Activated CD4-positive, alpha-beta T cell treated with anti-CD3 and anti-CD28 coated beads, Interleukin-2, amount 50 U/mL, for 4 hours (primary cell): ENCODE measurements at regions not wholly inside any gene's neighbourhood (a gene's known extent, or its start where the extent isn't known, plus 50 kb on each side); places are given as distances from the start of the nearest gene placed in this dataset.

ENCODE experiments used
- DNase-seq, 2 experiments: peaks; one replicate each; pipeline ENCODE4 v3.0.0-alpha.2; 2020

- no peak for DNase-seq
These were observed 208.1 kb upstream of the THSD7B start for GRCh38 chr2:136557203-136557602.

- DNase-seq, result no peak
These were observed 215.2 kb upstream of the THSD7B start for GRCh38 chr2:136550181-136550580.

GRCh38 chr2:136539355-136539754 lies 226.0 kb upstream of the THSD7B start:
- no peak for DNase-seq

DNA sequence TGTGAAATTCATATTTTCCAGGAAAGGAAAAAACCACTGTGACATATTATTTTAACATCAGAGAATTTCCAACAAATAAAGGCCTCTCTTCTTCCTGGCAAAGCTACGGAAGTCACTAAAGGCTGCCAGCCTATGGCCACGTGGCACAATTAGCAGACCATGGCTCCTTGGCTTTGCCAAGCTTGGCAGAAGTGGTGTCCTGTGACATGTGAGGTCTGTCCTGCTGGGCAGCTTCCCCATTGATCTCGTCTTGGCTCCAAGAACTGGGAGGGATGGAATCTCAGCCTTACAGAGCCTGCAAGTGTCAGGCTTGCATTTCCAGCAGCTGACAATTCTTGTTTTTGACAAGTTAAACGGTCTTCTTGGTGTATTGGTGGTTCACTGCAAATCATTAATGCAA lies 226.9 kb upstream of the THSD7B start:
- no peak for DNase-seq

DNA sequence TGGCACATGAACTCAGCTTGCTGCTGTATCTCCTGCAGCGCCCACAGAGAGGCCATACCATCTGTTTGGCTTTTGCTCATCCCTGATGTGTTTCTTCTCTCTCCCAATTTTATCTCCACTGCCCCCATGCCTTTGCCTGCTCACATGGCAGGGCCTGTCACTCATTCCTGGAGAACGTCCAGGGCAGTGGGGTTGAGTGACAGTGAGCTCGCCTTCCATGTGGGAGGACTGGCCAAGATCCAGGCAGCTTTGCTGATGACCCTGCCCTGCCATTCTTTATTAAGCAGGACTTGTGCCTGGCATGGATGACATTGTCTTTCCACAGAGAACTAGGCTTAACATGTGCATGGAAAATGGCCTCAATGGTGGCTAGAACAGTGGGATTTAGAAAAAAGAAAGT lies 230.5 kb upstream of the THSD7B start:
- DNase-seq, result no peak

DNA sequence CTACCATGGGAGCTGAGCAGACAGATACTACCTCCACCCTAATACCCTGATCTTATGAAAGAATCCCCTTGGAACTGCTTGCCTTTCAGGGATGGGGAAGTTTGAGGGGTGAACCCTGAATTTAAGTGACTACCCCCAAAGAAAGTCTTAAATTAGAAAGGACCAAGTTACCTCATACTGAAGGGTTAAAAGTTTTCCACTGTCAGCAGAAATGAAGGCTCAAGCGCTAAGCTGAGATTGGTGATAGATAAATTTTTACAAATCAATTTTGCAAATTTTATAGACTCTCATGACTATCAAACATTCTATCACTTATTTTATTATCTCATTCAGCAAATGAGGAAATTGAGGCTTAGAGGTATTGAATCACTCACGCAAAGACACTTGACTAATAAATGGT lies 233.2 kb upstream of the THSD7B start:
- no peak for DNase-seq

- DNase-seq, result no peak
These were observed 233.6 kb upstream of the THSD7B start for GRCh38 chr2:136531731-136532130.

GRCh38 chr2:136530146-136530545 lies 235.2 kb upstream of the THSD7B start:
- DNase-seq, result no peak

- DNase-seq, result no peak
These were observed 237.8 kb upstream of the THSD7B start for GRCh38 chr2:136527560-136527959.

DNA sequence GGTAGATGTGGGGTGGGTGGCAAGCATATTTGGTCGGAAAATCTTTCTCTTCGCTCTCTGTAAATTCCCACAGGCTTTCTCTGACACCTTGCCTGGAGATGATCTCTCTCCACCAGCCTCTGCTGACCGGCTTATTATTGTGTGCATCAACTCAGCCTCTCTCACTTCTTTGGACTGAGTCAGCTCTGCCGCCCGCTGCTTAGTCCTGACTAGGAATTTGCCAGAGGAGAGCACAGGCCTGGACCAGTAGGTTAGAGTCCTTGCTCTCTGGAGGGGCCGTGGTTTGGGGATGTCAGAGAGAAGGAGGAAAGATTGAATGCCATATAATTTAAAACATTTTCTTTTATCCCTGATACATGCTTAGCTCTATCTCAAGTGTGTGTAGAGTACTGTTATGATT lies 242.6 kb upstream of the THSD7B start:
- DNase-seq, result no peak

DNA sequence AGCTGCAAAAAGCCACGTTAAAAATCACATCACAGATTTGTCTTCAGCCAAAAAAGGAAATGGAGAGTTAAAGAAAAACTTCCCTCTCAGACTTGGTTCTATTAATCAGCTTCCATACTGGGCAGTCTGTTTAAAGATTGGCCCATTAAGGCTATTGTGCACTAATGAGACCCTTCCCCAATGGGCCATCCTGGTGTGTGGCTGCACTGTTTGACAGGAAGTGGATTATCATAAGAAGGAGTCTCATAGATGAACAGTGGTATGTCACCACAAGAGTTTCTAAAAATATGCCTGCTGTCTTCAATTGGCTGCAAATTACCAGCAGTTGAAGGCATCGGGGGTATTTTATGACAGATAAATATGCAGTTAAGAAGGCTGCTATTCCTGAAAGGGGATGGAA lies 247.6 kb upstream of the THSD7B start:
- no peak for DNase-seq

GRCh38 chr2:136510244-136510643 lies 255.1 kb upstream of the THSD7B start:
- DNase-seq, result no peak

DNA sequence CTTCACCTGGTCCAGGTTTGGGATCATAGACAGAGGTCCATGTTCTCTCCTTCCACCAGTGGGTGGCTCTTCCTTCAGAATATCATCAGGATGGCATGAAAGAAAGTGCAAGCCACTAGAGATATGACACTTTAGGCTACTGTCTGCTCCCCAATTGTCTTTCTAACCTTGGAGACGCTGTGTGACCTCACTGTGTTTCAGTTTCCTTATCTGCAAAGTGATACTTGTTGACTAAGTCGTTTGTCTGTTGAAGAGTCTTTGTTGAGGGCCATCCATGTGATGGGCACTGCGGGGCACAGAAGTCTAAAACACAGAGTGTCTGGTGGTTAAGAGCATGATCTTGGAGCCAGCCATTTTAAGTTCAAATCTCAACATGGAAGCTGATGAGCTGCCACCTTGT lies 259.9 kb upstream of the THSD7B start:
- DNase-seq, result no peak

- no peak for DNase-seq
These were observed 262.7 kb upstream of the THSD7B start for GRCh38 chr2:136502660-136503059.

DNA sequence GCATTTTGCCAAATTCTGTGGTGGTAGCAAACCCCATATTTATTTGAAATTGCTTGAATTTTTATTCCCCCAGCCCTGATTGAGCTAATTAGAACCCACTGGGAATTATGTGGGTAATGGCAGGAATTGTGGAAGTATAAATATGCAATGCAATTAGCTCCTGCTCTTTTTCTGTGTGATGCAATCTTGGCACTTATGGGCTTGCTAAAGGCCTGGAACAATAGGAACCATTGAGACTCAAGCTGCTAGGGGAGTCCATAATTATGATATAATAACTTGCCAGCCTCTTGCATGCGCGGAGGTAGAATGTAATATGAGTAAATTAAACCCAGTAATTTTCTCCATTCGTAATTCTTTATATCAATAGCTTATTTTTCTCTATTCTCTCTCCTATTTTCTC lies 267.6 kb upstream of the THSD7B start:
- DNase-seq, result no peak

DNA sequence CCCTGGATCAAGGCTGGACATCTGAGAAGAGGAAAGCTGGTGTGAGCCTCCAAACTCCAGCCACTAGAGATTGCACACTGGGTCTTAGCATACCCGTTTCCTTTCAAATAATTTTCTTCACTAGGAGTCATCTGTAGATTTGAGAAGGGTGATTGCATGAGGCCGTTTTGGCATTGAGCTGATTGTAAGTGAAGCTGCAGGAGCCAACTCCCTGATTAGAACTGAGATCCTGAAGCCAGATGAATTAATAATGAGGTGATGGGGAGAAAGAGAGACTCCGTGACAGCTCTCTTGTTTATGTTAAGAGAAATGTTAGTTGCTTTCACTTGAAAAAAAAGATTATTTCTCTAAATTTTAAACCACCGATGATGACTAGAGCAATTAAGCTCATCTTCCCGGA lies 268.4 kb upstream of the THSD7B start:
- DNase-seq, result no peak

DNA sequence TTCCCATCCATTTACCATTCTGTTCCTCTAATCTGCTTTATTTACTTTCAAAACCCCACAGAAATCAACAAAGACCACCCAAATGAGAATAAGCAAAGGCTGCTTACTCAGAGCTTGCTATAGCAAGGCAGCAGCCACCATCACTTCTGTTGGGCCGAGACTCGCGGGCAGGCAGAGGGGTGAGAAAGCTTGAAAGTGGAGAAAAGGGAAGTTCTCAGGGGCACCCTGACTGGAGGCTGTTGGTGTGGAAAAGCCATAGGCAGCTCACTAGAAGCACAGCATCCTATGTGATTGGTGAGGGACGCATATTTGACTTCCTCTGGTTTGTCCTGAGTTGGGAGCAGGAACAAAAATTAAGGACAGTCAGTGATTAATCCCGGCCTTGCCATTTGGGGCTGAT lies 269.7 kb upstream of the THSD7B start:
- DNase-seq, result no peak

- DNase-seq, result no peak
These were observed 272.4 kb upstream of the THSD7B start for GRCh38 chr2:136492901-136493300.

DNA sequence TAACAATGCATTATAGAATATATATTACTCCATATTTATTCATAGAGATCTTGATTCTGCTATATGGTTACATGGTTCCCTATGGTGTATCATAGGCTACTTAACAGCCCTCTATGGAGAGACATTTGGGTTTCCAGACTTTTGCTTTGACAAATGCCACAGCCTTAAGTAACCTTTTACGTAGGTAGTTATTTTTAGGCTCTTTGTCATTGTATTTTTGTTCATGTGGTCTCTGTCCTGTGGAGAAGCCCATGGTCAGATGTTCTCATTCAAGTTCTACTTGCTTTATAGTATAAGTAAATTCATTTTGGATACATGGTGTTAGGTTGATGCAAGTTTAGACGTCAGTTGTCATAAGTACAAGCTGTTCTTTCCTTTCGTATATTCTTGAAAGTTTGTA lies 275.2 kb upstream of the THSD7B start:
- DNase-seq, result no peak

DNA sequence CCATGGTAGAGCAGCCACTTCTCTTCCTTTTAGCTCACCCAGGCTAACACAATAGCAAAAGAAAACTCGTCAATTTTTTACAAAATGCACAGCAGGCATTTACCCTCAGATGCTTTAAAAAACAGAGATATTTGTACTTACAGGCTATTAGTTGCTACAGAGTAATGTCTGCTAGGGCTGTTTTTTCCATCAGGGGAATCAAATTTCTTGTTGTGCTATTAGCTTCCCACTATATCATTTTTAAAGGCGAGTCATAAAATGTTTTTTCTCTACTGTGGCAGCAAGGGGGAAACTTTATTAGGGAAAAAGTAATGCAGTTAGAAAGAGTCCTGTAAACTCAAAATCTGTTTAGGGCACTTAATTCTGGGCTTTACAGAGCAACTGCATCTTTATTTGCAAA lies 277.9 kb upstream of the THSD7B start:
- DNase-seq, result no peak

DNA sequence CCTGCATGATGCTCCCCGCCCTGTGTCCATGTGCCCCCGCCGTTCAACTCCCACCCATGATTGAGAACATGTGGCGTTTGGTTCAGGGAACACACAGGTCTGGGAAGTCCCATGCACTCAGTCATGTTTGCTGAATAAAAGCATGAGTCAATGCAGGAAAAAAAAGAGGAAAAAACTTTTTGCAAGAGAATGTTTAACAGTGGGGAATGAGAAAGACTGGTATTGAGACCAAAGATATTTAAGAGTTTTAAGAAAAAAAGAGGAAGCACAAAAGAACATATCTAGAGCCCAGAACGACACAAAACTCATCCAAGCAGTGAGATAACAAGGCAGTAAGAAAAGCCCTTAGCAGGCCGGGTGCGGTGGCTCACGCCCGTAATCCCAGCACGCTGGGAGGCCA lies 279.2 kb upstream of the THSD7B start:
- no peak for DNase-seq

- DNase-seq, result no peak
These were observed 282.4 kb upstream of the THSD7B start for GRCh38 chr2:136482966-136483365.

DNA sequence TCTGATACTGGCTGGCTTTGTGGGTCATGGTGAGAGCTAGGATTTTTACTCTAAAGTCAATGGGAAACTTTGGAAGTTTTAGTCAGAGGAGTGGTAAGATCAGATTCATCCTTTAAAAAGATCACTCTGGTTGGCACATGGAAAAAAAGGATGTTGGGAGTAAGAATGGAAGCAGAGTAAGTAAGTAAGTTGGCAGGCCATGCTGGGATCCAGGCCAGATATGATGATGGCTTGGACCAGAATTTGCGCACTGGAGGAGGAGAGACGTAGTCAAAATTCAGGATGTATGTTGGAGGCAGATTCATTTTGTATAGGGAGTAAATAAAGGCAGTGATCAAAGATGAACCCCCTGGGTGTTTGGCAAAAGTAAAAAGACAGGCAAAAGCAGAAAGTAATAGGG lies 283.3 kb upstream of the THSD7B start:
- no peak for DNase-seq

GRCh38 chr2:136479696-136480095 lies 285.6 kb upstream of the THSD7B start:
- no peak for DNase-seq

- no peak for DNase-seq
These were observed 296.5 kb upstream of the THSD7B start for GRCh38 chr2:136468799-136469369.

DNA sequence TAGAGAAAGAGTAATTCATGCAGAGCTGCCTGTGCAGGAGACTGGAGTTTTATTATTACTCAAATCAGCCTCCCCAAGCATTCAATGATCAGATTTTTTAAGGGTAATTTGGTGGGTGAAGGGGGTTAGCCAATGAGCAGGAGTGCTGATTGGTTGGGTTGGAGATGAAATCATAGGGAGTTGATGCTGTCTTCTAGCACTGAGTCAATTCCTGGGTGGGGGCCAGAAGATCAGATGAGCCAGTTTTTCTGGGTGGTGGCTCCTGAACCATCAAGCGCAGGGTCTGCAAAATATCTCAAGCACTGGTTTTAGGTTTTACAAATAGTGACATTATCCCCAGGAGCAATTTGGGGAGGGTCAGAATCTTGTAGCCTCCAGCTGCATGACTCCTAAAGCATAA lies 312.8 kb upstream of the THSD7B start:
- DNase-seq, result no peak
